ENCODE measurements at regions not wholly inside any gene's neighbourhood (a gene's known extent, or its start where the extent isn't known, plus 50 kb on each side); places are given as distances from the start of the nearest gene placed in this dataset.

DNA sequence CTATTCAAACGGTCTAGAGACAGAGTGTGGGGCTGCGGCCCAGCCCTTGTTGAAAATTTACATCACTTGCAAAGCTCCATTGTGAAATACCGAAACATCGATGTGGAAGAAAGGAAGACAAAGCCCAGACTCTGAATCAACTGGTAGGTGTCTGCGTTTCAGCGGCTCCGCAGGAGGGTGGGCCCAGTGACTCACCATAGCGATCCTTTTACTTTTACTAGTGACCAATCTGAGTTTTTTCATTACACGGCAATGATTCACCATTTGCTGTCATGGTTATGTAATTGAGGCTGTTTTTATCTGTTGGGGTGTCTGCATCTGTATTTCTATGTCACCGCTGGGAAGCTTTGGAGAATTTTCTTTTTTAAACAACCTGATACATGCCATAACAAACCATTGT, 66.6 kb upstream of the ODC1 start:
- H2BK120ac ChIP-seq (ENCODE audit: low read depth, low read length, poor library complexity, severe bottlenecking), result no peak overlapping the region
- no peak overlapping the region for H2BK12ac ChIP-seq (ENCODE audit: insufficient read length, low read depth, low read length)
- H2AK5ac ChIP-seq (ENCODE audit: insufficient read length, low read length), result no peak overlapping the region
- H2BK15ac ChIP-seq (ENCODE audit: low read depth, low read length), result no peak overlapping the region
- TF ChIP-seq, protein P1, sequence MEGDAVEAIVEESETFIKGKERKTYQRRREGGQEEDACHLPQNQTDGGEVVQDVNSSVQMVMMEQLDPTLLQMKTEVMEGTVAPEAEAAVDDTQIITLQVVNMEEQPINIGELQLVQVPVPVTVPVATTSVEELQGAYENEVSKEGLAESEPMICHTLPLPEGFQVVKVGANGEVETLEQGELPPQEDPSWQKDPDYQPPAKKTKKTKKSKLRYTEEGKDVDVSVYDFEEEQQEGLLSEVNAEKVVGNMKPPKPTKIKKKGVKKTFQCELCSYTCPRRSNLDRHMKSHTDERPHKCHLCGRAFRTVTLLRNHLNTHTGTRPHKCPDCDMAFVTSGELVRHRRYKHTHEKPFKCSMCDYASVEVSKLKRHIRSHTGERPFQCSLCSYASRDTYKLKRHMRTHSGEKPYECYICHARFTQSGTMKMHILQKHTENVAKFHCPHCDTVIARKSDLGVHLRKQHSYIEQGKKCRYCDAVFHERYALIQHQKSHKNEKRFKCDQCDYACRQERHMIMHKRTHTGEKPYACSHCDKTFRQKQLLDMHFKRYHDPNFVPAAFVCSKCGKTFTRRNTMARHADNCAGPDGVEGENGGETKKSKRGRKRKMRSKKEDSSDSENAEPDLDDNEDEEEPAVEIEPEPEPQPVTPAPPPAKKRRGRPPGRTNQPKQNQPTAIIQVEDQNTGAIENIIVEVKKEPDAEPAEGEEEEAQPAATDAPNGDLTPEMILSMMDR (conservative IDR thresholded peaks at IDR 0.05), result no peak
- no peak overlapping the region for H3K14ac ChIP-seq (ENCODE audit: insufficient read depth, low read length)
- H3K9me3 Mint-ChIP-seq, result peaks cover 24 to 28% of the 10 kb centered on the region in 2 experiments
- no peak overlapping the region for H2BK5ac ChIP-seq (ENCODE audit: insufficient read length, low read length)
- no peaks in the 10 kb centered on the region for H3K27me3 ChIP-seq (ENCODE audit: insufficient read depth, low read length)
- no peak overlapping the region for H3K23ac ChIP-seq (ENCODE audit: insufficient read length, low read depth, low read length)
- H3K27me3 Mint-ChIP-seq (ENCODE audit: low read depth), result no peaks in the 10 kb centered on the region; the same call in 1 of the 2 replicates
- peak overlapping the region in 2 of 3 experiments; percentile 17 to 70; a peak in 3 of 7 replicates for H3K27ac Mint-ChIP-seq
- H3K9ac ChIP-seq (ENCODE audit: extremely low read depth, insufficient read length, low read length), result no peak overlapping the region
- H3K4me2 ChIP-seq (ENCODE audit: insufficient read depth, insufficient read length, low read length), result no peak overlapping the region
- H3K36me3 Mint-ChIP-seq (ENCODE audit: insufficient read depth in 1 of 3, low read depth in 3 of 3), result peaks cover 2 to 18% (median 16%) of the 10 kb centered on the region in 3 experiments
- H3K4me1 ChIP-seq (ENCODE audit: insufficient read depth, low read length), result no peaks in the 10 kb centered on the region
- H4K8ac ChIP-seq (replicated peaks; ENCODE audit: insufficient read length, low read depth, low read length), result no peak overlapping the region
- H3K23me2 ChIP-seq (ENCODE audit: insufficient read length, low read depth, low read length, poor library complexity, severe bottlenecking), result no peaks in the 10 kb centered on the region
- H3K79me1 ChIP-seq (ENCODE audit: insufficient read depth, low read depth, low read length, poor library complexity, severe bottlenecking), result no peaks in the 10 kb centered on the region
- H3K4me3 Mint-ChIP-seq, result no peak overlapping the region
- peaks cover 6% of the 10 kb centered on the region for H3K9me3 ChIP-seq (ENCODE audit: control insufficient read depth, low read depth, low read length)
- no peak overlapping the region for H3T11ph ChIP-seq (ENCODE audit: low read length)
- no peak overlapping the region for H2BK20ac ChIP-seq (ENCODE audit: low read depth, low read length, poor library complexity, severe bottlenecking)
- no peak overlapping the region for H2AFZ ChIP-seq (ENCODE audit: low read length)
- H3K27ac ChIP-seq (ENCODE audit: insufficient read length, low read depth, low read length), result no peak overlapping the region
- H4K91ac ChIP-seq (ENCODE audit: insufficient read length, low read depth, low read length), result no peak overlapping the region
- H4K20me1 ChIP-seq (ENCODE audit: control insufficient read depth, insufficient read depth, insufficient read length), result no peaks in the 10 kb centered on the region
- no peak for DNase-seq
- no CpG with 5 or more reads among the region's 10 CpGs for WGBS (ENCODE audit: extremely low coverage, insufficient read length, low lambda C conversion rate)
- no peaks in the 10 kb centered on the region for H3K79me2 ChIP-seq (ENCODE audit: insufficient read depth, low read length)
- H4K5ac ChIP-seq (ENCODE audit: insufficient read length, low read depth, low read length), result no peak overlapping the region
- H3K4ac ChIP-seq (ENCODE audit: low read depth, low read length), result no peak overlapping the region
- H3K56ac ChIP-seq (ENCODE audit: insufficient read length, low read depth, low read length), result no peak overlapping the region
- H3K18ac ChIP-seq (ENCODE audit: insufficient read length, low read depth, low read length), result no peak overlapping the region
- H3K4me1 Mint-ChIP-seq, result peaks cover 7 to 10% of the 10 kb centered on the region in 2 experiments
